ENCODE measurements at regions not wholly inside any gene's neighbourhood (a gene's known extent, or its start where the extent isn't known, plus 50 kb on each side); places are given as distances from the start of the nearest gene placed in this dataset.

- no peak overlapping the region for H3K4me3 ChIP-seq (ENCODE audit: low read depth, low read length)
- DNase-seq (ENCODE audit: low read depth) = no peak
- TF ChIP-seq CTCF (IDR thresholded peaks at IDR 0.05; ENCODE audit: control insufficient read depth, extremely low read depth, insufficient read depth) = no peak
Measured at GRCh38 chr12:90280033-90280432, 571.4 kb upstream of the ATP2B1 start.

- TF ChIP-seq CTCF (IDR thresholded peaks at IDR 0.05; ENCODE audit: control insufficient read depth, extremely low read depth, insufficient read depth) = no peak
- no peak overlapping the region for H3K4me3 ChIP-seq (ENCODE audit: low read depth, low read length)
- DNase-seq (ENCODE audit: low read depth) = no peak
Measured at GRCh38 chr12:90275088-90275487, 566.5 kb upstream of the ATP2B1 start.

DNA sequence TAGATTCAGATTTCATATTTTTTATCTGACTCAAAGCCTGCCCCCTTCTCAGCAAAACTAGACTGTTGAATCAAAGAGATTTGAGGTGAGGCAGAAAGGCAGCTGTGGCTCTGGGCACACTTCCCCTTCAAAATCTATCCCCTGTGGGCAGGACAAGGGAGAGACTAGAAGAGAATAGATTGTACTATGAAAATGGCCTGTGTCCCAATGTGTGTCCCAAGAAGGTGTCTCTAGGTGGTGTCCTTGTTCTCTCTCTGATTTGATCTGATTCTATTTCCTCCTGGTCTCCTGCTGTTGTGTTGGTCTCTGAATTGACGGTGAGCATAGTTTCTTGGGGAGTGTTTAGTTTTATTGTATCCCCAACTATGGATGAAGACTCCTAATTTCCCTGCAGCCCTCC lies 565.8 kb upstream of the ATP2B1 start:
- DNase-seq (ENCODE audit: low read depth) = no peak
- peak; percentile 19; the same call in 1 of the 2 replicates for TF ChIP-seq CTCF (IDR thresholded peaks at IDR 0.05; ENCODE audit: control insufficient read depth, extremely low read depth, insufficient read depth)

GRCh38 chr12:90268574-90268973 lies 559.9 kb upstream of the ATP2B1 start:
- no peak for DNase-seq (ENCODE audit: low read depth)
- no peak for TF ChIP-seq CTCF (IDR thresholded peaks at IDR 0.05; ENCODE audit: control insufficient read depth, extremely low read depth, insufficient read depth)
- no peak overlapping the region for H3K4me3 ChIP-seq (ENCODE audit: low read depth, low read length)

More for the DNA sequence above, 565.8 kb upstream of the ATP2B1 start:
- H3K4me3 ChIP-seq (ENCODE audit: low read depth, low read length) = no peak overlapping the region

GRCh38 chr12:90262251-90262650 lies 553.6 kb upstream of the ATP2B1 start:
- no peak overlapping the region for H3K4me3 ChIP-seq (ENCODE audit: low read depth, low read length)
- TF ChIP-seq CTCF (IDR thresholded peaks at IDR 0.05; ENCODE audit: control insufficient read depth, extremely low read depth, insufficient read depth) = no peak
- DNase-seq (ENCODE audit: low read depth) = no peak

DNA sequence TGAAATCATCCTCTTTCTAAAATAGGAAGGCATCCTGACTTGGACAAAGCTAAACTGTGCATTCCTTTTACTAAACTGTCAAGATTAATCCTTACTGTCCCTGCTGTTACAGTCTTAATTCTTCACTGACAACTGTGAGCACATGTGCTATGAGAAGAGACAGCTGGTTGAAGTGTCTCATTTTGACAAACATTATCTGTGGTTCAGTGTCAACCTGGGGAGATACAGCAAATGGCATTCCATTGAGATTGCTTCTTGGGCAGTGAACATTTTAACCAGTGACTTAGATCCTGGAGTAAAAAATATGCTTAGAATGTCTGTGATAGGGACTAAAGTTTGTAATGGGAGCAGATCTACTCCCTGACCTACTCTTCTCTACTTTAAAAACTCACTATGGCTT lies 552.6 kb upstream of the ATP2B1 start:
- DNase-seq (ENCODE audit: low read depth) = no peak
- no peak overlapping the region for H3K4me3 ChIP-seq (ENCODE audit: low read depth, low read length)
- TF ChIP-seq CTCF (IDR thresholded peaks at IDR 0.05; ENCODE audit: control insufficient read depth, extremely low read depth, insufficient read depth) = no peak

- no peak for DNase-seq (ENCODE audit: low read depth)
- no peak overlapping the region for H3K4me3 ChIP-seq (ENCODE audit: low read depth, low read length)
- TF ChIP-seq CTCF (IDR thresholded peaks at IDR 0.05; ENCODE audit: control insufficient read depth, extremely low read depth, insufficient read depth) = no peak
Measured at GRCh38 chr12:90260136-90260535, 551.5 kb upstream of the ATP2B1 start.

All from LNCaP clone FGC (cell line).